K562 (cell line): ENCODE measurements at regions not wholly inside any gene's neighbourhood (a gene's known extent, or its start where the extent isn't known, plus 50 kb on each side); places are given as distances from the start of the nearest gene placed in this dataset.

ENCODE experiments used
- ATAC-seq: fragments of 200-7000 bp; cut with Tn5 transposase; 3 replicates; pipeline ENCODE4 v1.9.1; 2020; ENCODE audit warnings: moderate library complexity
- BruUV-seq: library from RNA; stranded (reverse); fragments of 400-500 nt; replicated peaks from 2 replicates; lab custom pipeline; 2021; lab: Mats Ljungman, UMichigan
- CTCF ChIA-PET: fragments of 300-600 bp; formaldehyde crosslinking; extraction: SDS; loops from one replicate; lab custom pipeline; 2021; ENCODE audit warnings: low intra/inter-chr PET ratio; lab: Yijun Ruan, JAX
- POLR2A ChIA-PET: fragments of 300-600, 350-650 bp; sonication (Branson Sonifier 250); formaldehyde crosslinking; extraction: SDS; loops from one replicate; lab custom pipeline; 2021; ENCODE audit warnings: antibody characterized with exemption, inconsistent platforms; lab: Yijun Ruan, JAX
- DNase-seq, 4 experiments: peaks; one replicate each; pipeline versions ENCODE4 v3.0.0 to v3.0.0-alpha.2; 2011 to 2018; ENCODE audit warnings: low spot score in 3 of 4, mixed read lengths in 3 of 4; ENCODE audit errors: extremely low read depth in 1 of 4
- FAIRE-seq: peaks from 2 replicates; lab custom pipeline; 2011; peaks lifted over from hg19 to GRCh38; lab: Jason Lieb, UNC
- H2AFZ ChIP-seq: 2 replicates; pipeline ENCODE4 v1.6.0; 2011; ENCODE audit warnings: low read depth, low read length, control low read depth, inconsistent platforms
- H3K27ac ChIP-seq: fragments of 200-600 bp; 3 replicates; pipeline ENCODE4 v1.8.0; 2011; ENCODE audit warnings: low read depth, mild to moderate bottlenecking, control low read depth, inconsistent platforms, low read length, moderate library complexity, mixed read lengths; ENCODE audit errors: extremely low read depth
- H3K27me3 ChIP-seq, 2 experiments: fragments of 300-600 bp in 1 of 2; 2 replicates in 1 of 2; 3 replicates in 1 of 2; pipeline versions ENCODE4 v1.6.0 to v1.8.0; 2011; ENCODE audit warnings: inconsistent platforms in 2 of 2, low read length in 2 of 2, mild to moderate bottlenecking in 1 of 2, mixed read lengths in 1 of 2, moderate library complexity in 1 of 2; ENCODE audit not compliant: control insufficient read depth in 2 of 2, insufficient read depth in 2 of 2
- H3K36me3 ChIP-seq: fragments of 300-600 bp; 3 replicates; pipeline ENCODE4 v1.8.0; 2011; ENCODE audit warnings: mild to moderate bottlenecking, low read length, inconsistent platforms; ENCODE audit not compliant: control insufficient read depth, insufficient read depth
- H3K4me1 ChIP-seq, 2 experiments: fragments of 200-600 bp in 1 of 2; replicated peaks in 1 of 2; 2 replicates in 1 of 2; 3 replicates in 1 of 2; pipeline versions ENCODE4 v1.5.1 to v1.8.0; 2011; ENCODE audit warnings: inconsistent platforms in 2 of 2, low read length in 2 of 2, mild to moderate bottlenecking in 1 of 2, mixed read lengths in 1 of 2, moderate library complexity in 1 of 2; ENCODE audit not compliant: control insufficient read depth in 2 of 2, insufficient read depth in 2 of 2
- H3K4me2 ChIP-seq: 2 replicates; pipeline ENCODE4 v1.6.1; 2011; ENCODE audit warnings: low read length, control low read depth, inconsistent platforms, mixed read lengths; ENCODE audit not compliant: insufficient read depth
- H3K4me3 ChIP-seq: fragments of 200-600 bp; sonication (generic), shearing (Covaris generic); 2 replicates; pipeline ENCODE4 v1.5.1; 2016; ENCODE audit warnings: control low read depth, inconsistent platforms
- H3K79me2 ChIP-seq: fragments of 200-600 bp; 3 replicates; pipeline ENCODE4 v1.8.0; 2011; ENCODE audit warnings: low read length, inconsistent platforms; ENCODE audit not compliant: control insufficient read depth, insufficient read depth
- H3K9ac ChIP-seq, 2 experiments: 2 replicates each; pipeline versions ENCODE4 v1.6.0 to v1.6.1; 2011; ENCODE audit warnings: low read depth in 2 of 2, low read length in 2 of 2, control low read depth in 1 of 2, inconsistent platforms in 1 of 2, mild to moderate bottlenecking in 1 of 2, mixed read lengths in 1 of 2; ENCODE audit not compliant: insufficient read depth in 1 of 2
- H3K9me1 ChIP-seq: one replicate; pipeline ENCODE4 v1.6.0; 2011; ENCODE audit warnings: inconsistent platforms, mild to moderate bottlenecking, low read length, moderate library complexity; ENCODE audit not compliant: control insufficient read depth, insufficient read depth
- H3K9me3 ChIP-seq: replicated peaks from 2 replicates; pipeline ENCODE4 v1.5.1; 2011; ENCODE audit warnings: low read depth, low read length, inconsistent platforms; ENCODE audit not compliant: control insufficient read depth, insufficient read depth
- H4K20me1 ChIP-seq: replicated peaks from 2 replicates; pipeline ENCODE4 v1.6.1; 2011; ENCODE audit warnings: low read length, inconsistent platforms, mixed read lengths; ENCODE audit not compliant: control insufficient read depth, insufficient read depth
- BRD9 ChIP-seq: fragments of 450-650 bp; IDR thresholded peaks from 2 replicates; pipeline ENCODE4 v1.6.1; 2018; ENCODE audit warnings: low read depth; ENCODE audit not compliant: partially characterized antibody
- CGGBP1 ChIP-seq: fragments of 250-450 bp; sonication (Bioruptor Pico); IDR thresholded peaks from 2 replicates; pipeline ENCODE4 v1.9.0; 2021; ENCODE audit warnings: mild to moderate bottlenecking
- HINFP ChIP-seq: fragments of 450-650 bp; conservative IDR thresholded peaks from 2 replicates; pipeline ENCODE4 v1.6.1; 2016; ENCODE audit warnings: missing genetic modification characterization, low read depth, mild to moderate bottlenecking, control low read depth, missing compliant biosample characterization
- MAFG ChIP-seq: fragments of 450-650 bp; conservative IDR thresholded peaks from 2 replicates; pipeline ENCODE4 v1.6.1; 2016; ENCODE audit warnings: missing genetic modification characterization, missing compliant biosample characterization
- MEF2A ChIP-seq: IDR thresholded peaks from 2 replicates; pipeline ENCODE4 v1.6.1; 2011; ENCODE audit warnings: low read depth, mild to moderate bottlenecking, low read length, moderate library complexity; ENCODE audit not compliant: control insufficient read depth
- RFX5 ChIP-seq: IDR thresholded peaks from 2 replicates; pipeline ENCODE4 v1.6.1; 2011; ENCODE audit warnings: low read depth, mild to moderate bottlenecking, improper control_type of control experiment, low read length
- SNIP1 ChIP-seq: fragments of 450-650 bp; IDR thresholded peaks from 2 replicates; pipeline ENCODE4 v1.7.1; 2017; ENCODE audit warnings: low read depth, mild to moderate bottlenecking
- ZNF224 ChIP-seq: sonication (generic); formaldehyde crosslinking; IDR thresholded peaks from 2 replicates; pipeline ENCODE4 v1.8.0; 2022; ENCODE audit warnings: mild to moderate bottlenecking, missing genetic modification reagents
- ZNF785 ChIP-seq: fragments of 250-450 bp; sonication (Bioruptor Pico); IDR thresholded peaks from 2 replicates; pipeline ENCODE4 v1.4.0; 2020; ENCODE audit warnings: mild to moderate bottlenecking
- WGBS: fragments of 100-300 bp; shearing (Covaris generic); methylation state at CpG from one replicate; pipeline ENCODE4 v1.1.6; 2016; ENCODE audit warnings: low coverage, mixed read lengths; ENCODE audit not compliant: insufficient coverage; ENCODE audit errors: missing lambda C conversion rate; 5-methylcytosine and 5-hydroxymethylcytosine counted together
- in situ Hi-C: fragments of 300-500 bp; cut with MboI; formaldehyde crosslinking; loops from 4 replicates; pipeline ENCODE4 v1.15.0; 2018; ENCODE audit warnings: inconsistent platforms, mixed read lengths
- intact Hi-C: fragments of 100-400 bp; cut with micrococcal nuclease; formaldehyde crosslinking; loops from 2 replicates; pipeline ENCODE4 v1.14.2; 2022
- TF ChIP-seq, protein P1 (sequence below), 2 experiments: fragments of 450-650 bp in 1 of 2; sonication (generic) in 1 of 2; formaldehyde crosslinking in 1 of 2; IDR thresholded peaks in 1 of 2; conservative IDR thresholded peaks in 1 of 2; 2 replicates each; pipeline versions ENCODE4 v1.6.1 to v1.8.1; 2016 to 2023; ENCODE audit warnings: mild to moderate bottlenecking in 2 of 2, moderate library complexity in 2 of 2, inconsistent platforms in 1 of 2, missing genetic modification reagents in 1 of 2
- TF ChIP-seq, protein P2 (sequence below): sonication (generic); formaldehyde crosslinking; IDR thresholded peaks from 2 replicates; pipeline ENCODE4 v1.8.0; 2022; ENCODE audit warnings: mild to moderate bottlenecking, missing genetic modification reagents
- TF ChIP-seq, protein P3 (sequence below): sonication (generic); formaldehyde crosslinking; IDR thresholded peaks from 2 replicates; pipeline ENCODE4 v1.8.0; 2022; ENCODE audit warnings: missing genetic modification reagents, mild to moderate bottlenecking, borderline replicate concordance

- ChIA-PET CTCF (no interaction called here), POLR2A (no interaction called here)
- FAIRE-seq, result no peak
Measured at GRCh38 chr3:147240581-147240980, 165.8 kb downstream of the ZIC4 start.

More at GRCh38 chr3:147240581-147240980, 165.8 kb downstream of the ZIC4 start:
- in situ Hi-C loops (no loop called here), intact Hi-C loops (no loop called here)
- H3K9me1 ChIP-seq, result no peaks in the 10 kb centered on the region
- 32% methylated on average over 1 of the region's 1 CpG for WGBS
- no TSS peak for BruUV-seq
- H3K27me3 ChIP-seq, result no peaks in the 10 kb centered on the region
- no peak for DNase-seq
- no peak overlapping the region for H3K4me3 ChIP-seq
- no peak overlapping the region for H3K27ac ChIP-seq
- no peaks in the 10 kb centered on the region for H4K20me1 ChIP-seq
- no peak overlapping the region for H2AFZ ChIP-seq
- no peak for TF ChIP-seq BRD9
- TF ChIP-seq HINFP, result no peak
- TF ChIP-seq CGGBP1 (CRISPR knock-in tag), result no peak
- no peak for TF ChIP-seq ZNF224 (CRISPR knock-in tag)
- TF ChIP-seq, protein P1, sequence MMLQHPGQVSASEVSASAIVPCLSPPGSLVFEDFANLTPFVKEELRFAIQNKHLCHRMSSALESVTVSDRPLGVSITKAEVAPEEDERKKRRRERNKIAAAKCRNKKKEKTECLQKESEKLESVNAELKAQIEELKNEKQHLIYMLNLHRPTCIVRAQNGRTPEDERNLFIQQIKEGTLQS (IDR thresholded peaks at IDR 0.05), result no peak
- TF ChIP-seq, protein P1 (CRISPR knock-in tag; conservative IDR thresholded peaks at IDR 0.05), result no peak
- no peak for TF ChIP-seq ZNF785 (CRISPR knock-in tag)
- no peak for TF ChIP-seq RFX5
- no peak for TF ChIP-seq MAFG (tag)
- TF ChIP-seq MEF2A, result no peak
- TF ChIP-seq, protein P2, sequence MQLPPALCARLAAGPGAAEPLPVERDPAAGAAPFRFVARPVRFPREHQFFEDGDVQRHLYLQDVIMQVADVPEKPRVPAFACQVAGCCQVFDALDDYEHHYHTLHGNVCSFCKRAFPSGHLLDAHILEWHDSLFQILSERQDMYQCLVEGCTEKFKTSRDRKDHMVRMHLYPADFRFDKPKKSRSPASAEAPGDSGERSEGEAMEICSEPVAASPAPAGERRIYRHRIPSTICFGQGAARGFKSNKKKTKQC (CRISPR knock-in tag), result no peak
- no peak for TF ChIP-seq SNIP1
- TF ChIP-seq, protein P3, sequence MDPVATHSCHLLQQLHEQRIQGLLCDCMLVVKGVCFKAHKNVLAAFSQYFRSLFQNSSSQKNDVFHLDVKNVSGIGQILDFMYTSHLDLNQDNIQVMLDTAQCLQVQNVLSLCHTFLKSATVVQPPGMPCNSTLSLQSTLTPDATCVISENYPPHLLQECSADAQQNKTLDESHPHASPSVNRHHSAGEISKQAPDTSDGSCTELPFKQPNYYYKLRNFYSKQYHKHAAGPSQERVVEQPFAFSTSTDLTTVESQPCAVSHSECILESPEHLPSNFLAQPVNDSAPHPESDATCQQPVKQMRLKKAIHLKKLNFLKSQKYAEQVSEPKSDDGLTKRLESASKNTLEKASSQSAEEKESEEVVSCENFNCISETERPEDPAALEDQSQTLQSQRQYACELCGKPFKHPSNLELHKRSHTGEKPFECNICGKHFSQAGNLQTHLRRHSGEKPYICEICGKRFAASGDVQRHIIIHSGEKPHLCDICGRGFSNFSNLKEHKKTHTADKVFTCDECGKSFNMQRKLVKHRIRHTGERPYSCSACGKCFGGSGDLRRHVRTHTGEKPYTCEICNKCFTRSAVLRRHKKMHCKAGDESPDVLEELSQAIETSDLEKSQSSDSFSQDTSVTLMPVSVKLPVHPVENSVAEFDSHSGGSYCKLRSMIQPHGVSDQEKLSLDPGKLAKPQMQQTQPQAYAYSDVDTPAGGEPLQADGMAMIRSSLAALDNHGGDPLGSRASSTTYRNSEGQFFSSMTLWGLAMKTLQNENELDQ (CRISPR knock-in tag), result no peak
- no peak overlapping the region for H3K9ac ChIP-seq
- H3K9me3 ChIP-seq, result no peaks in the 10 kb centered on the region; the same call in 1 of the 2 replicates
- no peaks in the 10 kb centered on the region; the same call in 1 of the 3 replicates for H3K79me2 ChIP-seq
- H3K4me2 ChIP-seq, result no peak overlapping the region
- H3K36me3 ChIP-seq, result no peaks in the 10 kb centered on the region
- ATAC-seq, result no peak
- H3K4me1 ChIP-seq, result no peaks in the 10 kb centered on the region
